ENCODE measurements at regions not wholly inside any gene's neighbourhood (a gene's known extent, or its start where the extent isn't known, plus 50 kb on each side); places are given as distances from the start of the nearest gene placed in this dataset.
"Not testable (repeated sequence)": the region's sequence is repeated elsewhere in the genome, so short reads cannot be mapped to it uniquely, and the experiment has no call there.

- DNase-seq, result no peak
These were observed 348.8 kb upstream of the C2CD4B start for GRCh38 chr15:62513893-62514292.

GRCh38 chr15:62515696-62516395, 350.8 kb upstream of the C2CD4B start:
- no peak for DNase-seq

GRCh38 chr15:62517541-62517940, 352.5 kb upstream of the C2CD4B start:
- no peak for DNase-seq

- not testable (repeated sequence) for DNase-seq
These were observed 353.6 kb upstream of the C2CD4B start for GRCh38 chr15:62518666-62519065.

GRCh38 chr15:62519900-62520299, 354.8 kb upstream of the C2CD4B start:
- no peak for DNase-seq

DNA sequence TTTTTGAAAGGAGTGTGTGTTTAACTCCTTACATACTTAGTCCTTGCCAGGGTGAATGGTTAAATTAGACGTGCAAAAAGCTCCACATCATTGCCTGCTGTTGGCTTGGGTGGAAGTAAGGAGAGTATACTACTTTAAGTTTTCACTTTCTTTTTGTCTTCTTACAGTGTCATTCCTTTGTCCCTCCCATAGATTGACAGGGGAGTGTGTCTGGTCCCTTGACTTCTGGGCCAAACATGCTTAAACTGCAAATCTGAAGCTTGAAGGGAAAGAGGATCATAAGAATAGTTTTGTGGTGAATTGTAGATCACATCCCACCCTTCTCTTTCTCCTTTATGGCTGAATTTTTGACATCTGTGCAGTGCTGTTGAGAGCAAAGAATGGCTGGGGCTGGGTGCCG, 355.8 kb upstream of the C2CD4B start:
- DNase-seq, result no peak

DNA sequence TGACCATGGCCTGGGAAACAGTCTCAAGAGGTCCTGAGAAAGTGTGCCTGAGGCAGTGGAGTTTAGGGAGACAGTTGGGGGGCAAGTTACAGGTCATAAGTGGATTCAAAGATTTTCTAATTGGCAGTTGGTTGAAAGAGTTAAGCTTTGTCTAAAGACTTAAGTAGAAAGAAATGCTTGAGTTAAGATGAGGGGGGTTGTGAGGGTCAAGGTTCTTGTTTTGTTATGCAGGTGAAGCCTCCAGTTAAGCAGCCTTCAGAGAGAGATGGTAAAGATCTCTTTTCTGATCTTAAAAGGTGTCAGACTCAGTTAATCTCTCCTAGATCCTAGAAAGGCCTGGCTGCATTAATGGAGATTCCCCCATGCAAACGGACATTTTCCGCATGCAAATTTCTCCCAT, 356.3 kb upstream of the C2CD4B start:
- no peak for DNase-seq

DNA sequence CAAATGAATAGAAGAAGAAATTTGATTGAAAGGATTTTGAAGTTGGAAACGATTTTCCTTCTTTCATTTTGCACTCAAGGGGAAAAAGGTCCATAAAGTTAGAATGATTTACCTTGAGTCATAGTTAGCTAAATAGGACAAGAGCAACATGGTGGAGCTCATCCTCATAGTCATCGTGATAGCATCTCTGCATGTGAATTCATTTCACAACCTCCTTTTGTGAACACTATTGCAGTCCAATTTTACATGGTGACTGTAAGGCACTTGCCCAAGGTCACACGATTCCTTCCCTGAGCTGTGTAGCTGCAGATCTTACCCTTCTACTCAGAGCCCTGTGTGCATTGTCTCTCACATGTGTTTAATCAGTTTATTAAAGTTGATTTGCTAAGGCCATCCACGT, 359.8 kb upstream of the C2CD4B start:
- DNase-seq, result no peak

- DNase-seq, result no peak
These were observed 362.3 kb upstream of the C2CD4B start for GRCh38 chr15:62527387-62527786.

DNA sequence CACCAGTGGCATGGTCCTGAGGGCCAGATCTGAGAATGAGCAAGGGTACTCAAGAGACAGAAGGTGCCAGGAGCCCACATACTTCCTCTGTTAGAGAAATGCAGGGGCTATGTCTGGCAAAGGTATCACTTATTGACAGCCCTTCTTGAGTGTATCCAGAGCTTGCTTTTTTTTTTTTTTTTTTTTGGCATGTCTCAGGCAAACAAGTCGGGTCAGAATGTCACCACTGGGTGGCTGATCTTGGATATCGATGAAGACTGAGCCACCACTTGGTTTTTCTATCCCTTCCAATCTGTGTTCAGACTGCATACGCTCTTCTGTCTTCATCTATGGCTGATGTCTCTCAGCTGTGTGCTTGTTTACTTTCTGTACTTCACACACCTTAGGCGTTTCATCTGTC, 363.4 kb upstream of the C2CD4B start:
- DNase-seq, result no peak

DNA sequence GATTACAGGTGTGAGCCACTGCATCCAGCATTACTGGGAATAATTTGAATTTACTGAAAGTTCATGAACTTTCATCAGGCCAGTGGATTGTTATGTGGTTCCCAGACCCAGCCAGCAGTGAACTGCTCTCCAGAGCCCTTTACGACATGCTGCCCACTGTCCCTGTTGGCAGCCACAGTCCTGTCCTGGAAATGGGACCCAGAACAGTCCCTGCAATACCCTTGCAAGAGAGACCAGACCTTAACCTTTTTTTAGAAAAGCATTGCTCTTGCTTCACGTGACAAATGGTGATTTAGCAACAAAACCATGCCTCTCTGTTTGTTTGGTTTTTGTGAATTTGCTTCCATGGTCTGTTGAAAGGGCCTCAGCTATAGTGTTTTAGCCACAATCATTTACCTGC, 367.3 kb upstream of the C2CD4B start:
- no peak for DNase-seq

DNA sequence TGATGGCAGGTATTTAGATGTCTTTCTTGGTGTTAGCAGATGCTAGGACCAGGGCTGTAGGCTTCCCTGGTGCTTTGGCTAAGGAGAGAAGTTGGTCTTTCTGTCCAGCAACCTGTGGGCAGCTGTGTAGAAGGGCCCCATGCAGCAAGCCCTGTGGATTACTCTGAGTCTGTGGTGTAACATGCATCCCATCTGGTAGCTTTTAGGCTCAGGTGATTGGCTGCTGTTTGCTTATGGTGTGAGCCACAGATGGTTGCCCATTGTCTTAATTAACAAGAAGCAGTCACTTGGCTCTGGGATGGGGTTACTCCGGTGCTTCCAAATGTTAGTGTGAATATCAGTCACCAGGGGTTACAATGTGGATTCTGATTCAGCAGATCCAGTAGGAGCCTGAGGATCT, 368.6 kb upstream of the C2CD4B start:
- DNase-seq, result no peak

DNA sequence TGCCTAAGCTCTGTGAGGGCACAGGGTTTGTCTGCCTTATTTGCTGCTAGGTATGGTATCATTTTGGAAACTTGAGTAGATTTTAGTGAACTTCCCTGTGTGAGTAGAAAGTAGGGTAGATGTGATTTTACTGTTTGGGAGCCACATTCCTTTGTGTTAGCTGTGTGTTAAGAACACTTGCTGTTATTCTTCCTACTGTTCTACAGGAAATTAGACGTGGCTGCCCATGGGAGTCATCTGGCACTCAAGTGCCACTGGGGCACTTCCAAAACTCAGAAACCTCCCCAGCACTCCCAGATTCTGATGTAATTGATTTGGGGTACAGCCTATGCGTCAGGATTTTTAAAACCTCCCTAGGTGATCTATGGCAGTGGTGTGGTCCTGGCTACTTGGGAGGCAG, 369.9 kb upstream of the C2CD4B start:
- no peak for DNase-seq

DNA sequence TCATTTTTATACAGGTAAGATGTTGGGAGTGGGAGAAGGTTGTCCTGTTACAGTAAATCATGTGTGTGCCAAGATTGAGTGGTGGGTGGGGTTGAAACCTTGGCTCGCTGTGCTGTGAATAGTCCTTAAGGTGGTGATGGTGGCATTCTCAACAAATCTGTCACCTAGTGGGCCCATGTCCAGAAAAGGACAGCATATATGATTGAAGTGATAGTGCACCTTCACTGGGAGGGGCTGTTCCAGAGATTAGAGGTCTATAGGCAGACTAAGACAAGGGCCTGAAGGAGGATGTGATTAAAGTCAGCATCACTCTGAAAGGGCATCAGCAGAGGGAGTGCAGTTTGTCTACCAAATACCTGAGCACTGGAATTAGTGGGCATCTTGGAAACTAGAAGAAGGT, 374.2 kb upstream of the C2CD4B start:
- no peak for DNase-seq

GRCh38 chr15:62541250-62541649, 376.2 kb upstream of the C2CD4B start:
- DNase-seq, result no peak

DNA sequence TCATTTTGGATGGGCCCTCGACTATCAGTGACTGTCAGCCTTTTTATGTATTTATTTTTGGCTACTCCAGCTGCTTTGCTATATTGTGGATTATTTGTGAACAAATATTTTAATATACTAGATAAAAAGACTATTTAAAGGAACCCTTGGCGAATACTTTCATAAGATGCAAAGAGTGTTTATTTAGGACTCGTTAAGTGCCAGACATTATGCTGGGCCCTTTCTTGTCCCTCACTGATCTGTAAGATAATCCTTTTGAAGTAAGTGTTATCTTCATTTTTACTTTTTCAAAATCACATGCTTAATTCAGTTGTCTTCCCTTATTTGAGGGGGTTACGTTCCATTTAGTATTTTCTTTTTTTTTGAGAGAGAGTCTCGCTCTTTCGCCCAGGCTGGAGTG, 376.8 kb upstream of the C2CD4B start:
- DNase-seq, result no peak

GRCh38 chr15:62544446-62544845, 379.4 kb upstream of the C2CD4B start:
- no peak for DNase-seq

- no peak for DNase-seq
These were observed 380.6 kb upstream of the C2CD4B start for GRCh38 chr15:62545467-62546227.

DNA sequence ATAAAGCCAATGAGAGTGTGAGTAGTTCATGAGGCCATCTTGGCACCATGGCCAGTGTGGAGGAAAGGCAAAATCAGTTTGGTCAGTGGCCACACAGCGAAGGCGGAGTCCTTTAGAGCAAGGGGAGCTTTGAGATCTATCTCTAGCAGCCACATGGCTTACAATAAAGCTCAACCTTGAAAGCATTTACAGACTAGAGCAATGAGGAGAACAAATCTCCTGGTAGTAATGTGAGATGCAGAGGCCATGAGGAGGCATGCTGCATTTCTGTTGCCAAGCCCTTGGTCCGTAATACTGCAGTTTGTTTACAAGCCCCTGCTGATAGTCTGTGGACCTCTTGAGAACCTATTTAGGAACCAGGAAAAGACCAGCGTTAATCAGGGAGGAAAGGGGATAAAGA, 381.5 kb upstream of the C2CD4B start:
- DNase-seq, result no peak

DNA sequence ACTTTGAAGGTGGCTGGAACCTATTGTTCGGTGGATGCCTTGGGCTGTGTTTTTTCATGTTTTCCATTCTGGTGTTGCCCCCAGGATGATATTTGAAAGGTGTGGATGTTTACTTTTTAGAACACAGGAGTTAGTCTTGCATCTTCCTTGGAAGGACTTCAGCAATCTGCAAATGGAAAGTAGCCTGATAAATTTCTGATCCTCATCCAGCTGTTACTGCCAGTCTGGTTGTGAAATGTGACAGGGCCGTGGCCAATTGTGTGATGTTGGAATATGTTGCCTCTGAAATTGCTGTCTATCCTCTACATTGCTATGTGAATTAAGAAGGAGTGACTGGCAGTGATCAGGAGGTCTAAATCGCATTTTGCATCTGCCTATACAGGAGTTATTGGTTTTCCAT, 382.5 kb upstream of the C2CD4B start:
- DNase-seq, result no peak

GRCh38 chr15:62549345-62549970, 384.4 kb upstream of the C2CD4B start:
- DNase-seq, result no peak

DNA sequence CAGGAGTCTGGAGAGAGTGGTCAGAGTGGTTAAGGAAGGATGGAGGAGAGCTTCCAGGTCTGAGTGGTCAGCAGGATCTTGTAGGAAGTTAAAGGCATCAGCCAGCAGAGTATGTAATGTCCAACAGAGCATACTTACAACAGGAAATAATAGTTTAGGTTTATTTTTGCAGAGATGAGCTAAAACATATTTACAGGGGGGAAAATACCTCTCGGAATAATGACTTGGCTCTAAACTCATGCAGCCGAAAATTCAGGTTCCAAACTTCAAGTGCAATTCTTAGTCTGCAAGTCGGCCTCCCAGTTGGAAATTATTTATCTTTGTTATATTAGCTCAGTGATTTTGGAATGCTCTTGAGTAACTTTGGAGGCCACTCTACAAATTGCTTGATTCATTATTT, 385.0 kb upstream of the C2CD4B start:
- DNase-seq, result no peak

GRCh38 chr15:62552444-62552843, 387.4 kb upstream of the C2CD4B start:
- no peak for DNase-seq

- no peak for DNase-seq
These were observed 389.0 kb upstream of the C2CD4B start for GRCh38 chr15:62553911-62554563.
